GM13977 (cell line): ENCODE measurements at regions not wholly inside any gene's neighbourhood (a gene's known extent, or its start where the extent isn't known, plus 50 kb on each side); places are given as distances from the start of the nearest gene placed in this dataset.

Experiments
- DNase-seq: peaks from one replicate; pipeline ENCODE4 v3.0.0; 2012; ENCODE audit warnings: low spot score
- in situ Hi-C: fragments of 300-500 bp; cut with MboI; formaldehyde crosslinking; loops from one replicate; pipeline ENCODE4 v1.12.0; 2022; ENCODE audit warnings: low sequenced_read_pairs, low pct_unique_long_range_greater_than_20kb, mixed read lengths, inconsistent platforms; ENCODE audit not compliant: unreplicated experiment
- TF ChIP-seq, protein P1 (sequence below): IDR thresholded peaks from 2 replicates; pipeline ENCODE4 v1.5.1; 2012; ENCODE audit warnings: mild to moderate bottlenecking, control low read depth; ENCODE audit not compliant: insufficient read depth; ENCODE audit errors: extremely low read depth, missing control alignments

DNA sequence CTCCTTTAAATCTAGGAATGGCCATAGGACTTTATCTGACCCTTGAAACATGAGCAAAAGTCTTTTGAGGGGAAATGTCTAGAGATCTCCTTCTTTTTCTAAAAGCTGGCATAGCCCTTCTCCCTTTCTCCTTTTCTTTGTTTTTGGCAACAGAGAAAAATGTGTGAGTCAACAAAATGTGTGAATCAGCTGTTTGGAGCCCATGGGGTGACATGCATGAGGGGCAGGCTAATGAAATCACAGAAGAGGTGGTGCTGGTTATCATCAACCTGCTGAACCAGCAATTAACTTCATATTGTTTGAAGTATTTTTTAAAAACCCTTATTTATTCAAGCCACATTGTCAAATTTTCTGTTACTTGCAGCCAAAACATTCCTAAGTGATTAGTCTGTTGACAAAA, 132.3 kb downstream of the CCDC59 start:
- no peak for DNase-seq
- in situ Hi-C loops, result no loop called here
- TF ChIP-seq, protein P1, sequence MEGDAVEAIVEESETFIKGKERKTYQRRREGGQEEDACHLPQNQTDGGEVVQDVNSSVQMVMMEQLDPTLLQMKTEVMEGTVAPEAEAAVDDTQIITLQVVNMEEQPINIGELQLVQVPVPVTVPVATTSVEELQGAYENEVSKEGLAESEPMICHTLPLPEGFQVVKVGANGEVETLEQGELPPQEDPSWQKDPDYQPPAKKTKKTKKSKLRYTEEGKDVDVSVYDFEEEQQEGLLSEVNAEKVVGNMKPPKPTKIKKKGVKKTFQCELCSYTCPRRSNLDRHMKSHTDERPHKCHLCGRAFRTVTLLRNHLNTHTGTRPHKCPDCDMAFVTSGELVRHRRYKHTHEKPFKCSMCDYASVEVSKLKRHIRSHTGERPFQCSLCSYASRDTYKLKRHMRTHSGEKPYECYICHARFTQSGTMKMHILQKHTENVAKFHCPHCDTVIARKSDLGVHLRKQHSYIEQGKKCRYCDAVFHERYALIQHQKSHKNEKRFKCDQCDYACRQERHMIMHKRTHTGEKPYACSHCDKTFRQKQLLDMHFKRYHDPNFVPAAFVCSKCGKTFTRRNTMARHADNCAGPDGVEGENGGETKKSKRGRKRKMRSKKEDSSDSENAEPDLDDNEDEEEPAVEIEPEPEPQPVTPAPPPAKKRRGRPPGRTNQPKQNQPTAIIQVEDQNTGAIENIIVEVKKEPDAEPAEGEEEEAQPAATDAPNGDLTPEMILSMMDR, result no peak

DNA sequence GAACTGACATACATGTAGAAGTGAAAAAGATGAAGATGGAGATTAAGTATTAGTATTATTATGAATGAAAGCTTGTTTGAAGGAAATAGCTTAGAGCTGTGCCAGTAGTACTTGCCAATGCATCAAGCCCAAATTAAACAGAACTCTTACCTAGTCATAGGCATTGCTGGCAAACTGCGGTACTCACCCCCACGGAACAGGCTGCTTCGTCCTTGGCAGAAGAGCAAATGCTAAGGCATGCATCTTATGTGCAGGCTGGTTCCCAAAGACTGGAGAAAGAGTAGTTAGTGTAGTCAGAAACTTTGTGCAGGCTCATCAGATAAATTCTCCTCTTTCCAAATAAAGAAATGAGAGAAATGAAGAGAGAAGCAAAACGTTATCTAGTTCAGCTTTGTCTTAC, 134.8 kb downstream of the CCDC59 start:
- in situ Hi-C loops, result no loop called here

DNA sequence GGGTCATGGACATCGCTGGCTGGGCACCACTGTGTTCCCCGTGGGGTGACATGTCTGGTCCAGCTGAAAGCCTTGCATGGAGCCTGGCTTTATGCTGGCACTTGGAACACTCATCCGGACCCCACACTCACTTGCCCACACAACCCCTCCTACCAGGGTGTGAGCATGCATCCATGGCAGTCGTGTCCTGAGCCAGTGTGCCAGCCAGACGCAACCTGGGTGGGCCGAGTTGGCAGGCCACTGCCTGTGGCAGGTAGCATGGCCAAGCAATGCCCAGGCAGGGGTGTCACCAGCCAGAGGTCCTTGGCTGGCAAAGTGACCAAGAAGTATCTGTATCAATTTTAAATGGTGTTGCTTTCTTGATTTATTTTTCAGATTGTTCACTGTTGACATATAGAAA, 141.7 kb downstream of the CCDC59 start:
- in situ Hi-C loops, result no loop called here
- TF ChIP-seq, protein P1, result no peak
- DNase-seq, result no peak

More for the DNA sequence above, 134.8 kb downstream of the CCDC59 start:
- TF ChIP-seq, protein P1, result no peak
- no peak for DNase-seq

DNA sequence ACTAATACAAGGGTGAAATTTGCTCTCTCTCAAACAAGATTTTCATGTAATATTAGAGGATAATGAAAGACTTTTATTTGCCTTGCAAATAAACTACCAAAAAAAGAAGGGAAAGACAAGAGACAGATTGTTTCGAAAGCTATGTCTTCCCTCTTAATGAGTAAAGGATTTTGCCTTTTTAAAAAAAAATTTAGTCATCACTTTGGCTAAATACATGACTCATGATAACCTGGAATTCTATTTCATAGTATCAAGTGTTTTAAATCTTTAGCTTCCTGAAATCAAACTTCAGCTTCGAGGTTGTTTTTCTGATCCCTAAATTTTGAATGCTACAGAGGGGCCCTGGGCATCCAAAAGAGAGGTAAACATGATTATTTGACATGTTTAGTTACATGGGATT, 144.4 kb downstream of the CCDC59 start:
- in situ Hi-C loops, result no loop called here
- no peak for DNase-seq
- TF ChIP-seq, protein P1, result no peak

DNA sequence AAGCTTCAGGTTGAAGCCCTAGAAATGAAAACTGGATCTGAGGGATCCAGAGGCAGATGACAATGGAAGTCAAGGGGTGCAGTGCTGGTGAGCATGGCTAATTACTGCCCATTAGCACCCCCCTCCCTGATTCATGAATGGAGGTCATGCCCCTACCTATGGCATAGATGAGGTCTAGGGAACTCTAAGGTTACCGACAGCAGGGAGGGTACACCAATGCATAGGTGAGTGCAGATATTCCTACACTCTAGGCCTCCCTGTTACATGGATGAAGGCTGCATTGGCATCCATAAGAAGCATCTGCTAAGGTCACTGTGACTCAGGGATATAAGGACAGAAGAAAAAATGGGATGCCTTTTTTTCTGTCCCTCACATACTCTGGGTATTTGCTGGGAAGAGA, 147.3 kb downstream of the CCDC59 start:
- DNase-seq, result no peak
- in situ Hi-C loops, result no loop called here
- TF ChIP-seq, protein P1, result no peak

DNA sequence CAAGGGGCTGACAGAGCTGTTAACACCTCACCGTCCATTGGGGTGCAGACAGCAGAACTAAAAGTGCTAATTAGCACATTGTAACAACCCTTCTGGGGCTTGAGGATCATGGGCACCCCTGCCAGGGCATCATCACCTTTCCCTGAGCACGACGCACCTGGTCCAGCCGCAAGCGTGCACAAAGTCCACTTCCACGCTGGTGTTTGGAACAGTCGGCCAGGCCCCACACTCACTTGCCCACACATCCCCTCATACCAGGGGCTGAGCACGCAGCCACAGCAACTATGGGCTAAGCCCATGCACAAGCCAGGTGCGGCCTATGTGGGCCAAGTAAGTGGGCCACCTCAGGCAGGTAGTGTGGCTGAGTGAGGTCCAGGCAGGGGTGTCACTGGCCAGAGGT, 148.7 kb downstream of the CCDC59 start:
- in situ Hi-C loops, result no loop called here
- TF ChIP-seq, protein P1, result no peak
- no peak for DNase-seq

DNA sequence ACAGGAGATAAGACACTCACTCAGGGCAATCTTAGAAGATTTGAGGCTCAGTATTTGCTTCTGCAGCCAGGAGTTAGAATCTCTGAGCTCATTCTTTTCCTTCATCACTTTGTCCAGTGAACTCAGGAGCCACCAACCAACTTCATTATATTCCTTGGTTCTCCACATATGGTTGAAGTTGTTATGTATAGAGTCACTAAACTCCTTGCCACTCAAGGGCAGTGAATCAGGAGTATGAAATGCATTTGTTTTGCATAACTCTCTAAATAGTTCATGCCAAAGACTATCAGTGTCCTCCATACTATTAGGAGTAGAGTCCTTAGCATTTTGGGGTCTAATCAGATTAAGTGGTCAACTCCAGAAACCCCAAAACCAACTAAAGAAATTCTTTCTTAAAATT, 150.6 kb downstream of the CCDC59 start:
- in situ Hi-C loops, result no loop called here
- no peak for DNase-seq
- TF ChIP-seq, protein P1, result no peak
